Right cardiac atrium (tissue), 5 donors: ENCODE measurements at regions not wholly inside any gene's neighbourhood (a gene's known extent, or its start where the extent isn't known, plus 50 kb on each side); places are given as distances from the start of the nearest gene placed in this dataset.

Experiments
- ATAC-seq, 2 donors: fragments of 200-7000 bp; cut with Tn5 transposase; one replicate each; pipeline versions ENCODE4 v1.8.0 to v1.9.1; 2020; ENCODE audit warnings: moderate library complexity in 2 of 2, mild to moderate bottlenecking in 1 of 2
- DNase-seq, 3 donors: peaks; one replicate each; pipeline ENCODE4 v3.0.0-alpha.2; 2020
- H3K27ac ChIP-seq: one replicate; pipeline ENCODE4 v1.5.1; 2013; ENCODE audit warnings: mild to moderate bottlenecking, low read length, control low read depth, moderate library complexity
- H3K27me3 ChIP-seq: one replicate; pipeline ENCODE4 v1.6.1; 2013; ENCODE audit not compliant: control insufficient read depth, insufficient read depth
- H3K4me1 ChIP-seq: one replicate; pipeline ENCODE4 v1.6.1; 2013; ENCODE audit warnings: low read length; ENCODE audit not compliant: control insufficient read depth, insufficient read depth
- H3K4me3 ChIP-seq: one replicate; pipeline ENCODE4 v1.5.1; 2013; ENCODE audit warnings: low read length, control low read depth
- H3K9me3 ChIP-seq: one replicate; pipeline ENCODE4 v1.6.1; 2013; ENCODE audit warnings: low read length; ENCODE audit not compliant: control insufficient read depth
- WGBS: extraction: QIAGEN DNeasy Blood & Tissue Kit; methylation state at CpG from one replicate; pipeline ENCODE4 v1.1.7; 2013; 5-methylcytosine and 5-hydroxymethylcytosine counted together
- intact Hi-C, 4 donors: fragments of 100-400 bp; cut with DNase I; formaldehyde crosslinking; loops; one replicate each; pipeline versions ENCODE4 v1.11.0 to v1.14.0; 2022 to 2023
- donor health status: healthy with polysubstance abuse.
- donor health status: DM: no; HTN: yes; CAD: no.
- donor health status: DM: no; HTN: no; CAD: no.
- donor health status: DM: no; HTN: yes; CAD: no; lungs with severe emphysema.
- donor health status: DM: yes; HTN: yes; CAD: no.

DNA sequence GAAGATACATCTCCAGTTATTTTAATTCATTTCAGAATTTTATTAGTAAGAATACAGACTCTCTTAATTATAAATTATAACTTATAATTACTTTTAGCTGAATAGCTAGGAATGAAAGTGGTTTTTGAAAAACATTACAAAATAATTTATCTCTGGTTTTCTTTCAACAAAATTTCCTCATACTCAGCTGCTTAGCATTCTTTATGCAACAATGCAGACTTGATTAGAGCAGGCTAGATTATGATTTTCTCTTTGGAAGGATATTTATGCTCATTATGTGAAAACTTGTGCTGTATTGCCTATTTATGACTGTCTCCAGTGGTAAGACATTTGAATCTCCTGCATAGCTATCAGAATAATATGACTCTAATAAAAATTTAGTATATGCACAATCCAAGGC is 2023.7 kb downstream of the C4orf33 start:
- ATAC-seq, result no peak

DNA sequence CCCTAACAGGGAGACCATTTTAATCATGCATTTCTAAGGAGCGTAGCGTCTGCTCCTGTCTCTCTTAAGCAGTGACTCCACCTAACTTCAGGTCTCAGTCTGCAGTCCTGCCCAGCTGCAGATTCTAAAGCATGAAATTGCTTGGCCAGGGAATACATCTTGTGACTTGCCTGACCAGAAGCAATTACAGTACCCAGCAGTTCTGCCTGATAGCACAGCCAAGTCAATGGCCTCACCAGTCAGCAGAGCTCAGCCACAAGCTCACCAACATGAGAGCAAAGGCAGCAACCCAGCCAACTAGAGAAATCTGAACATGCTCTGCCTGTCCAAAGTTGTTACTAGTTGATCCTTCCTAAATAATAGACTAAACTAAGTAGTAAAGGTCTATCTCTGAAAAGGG is 2011.9 kb upstream of the PCDH10 start:
- Histone ChIP-seq H3K27me3 (no peaks in the 10 kb centered on the region), H3K4me1 (no peaks in the 10 kb centered on the region), H3K27ac (no peak overlapping the region), H3K9me3 (no peaks in the 10 kb centered on the region), H3K4me3 (no peak overlapping the region)
- intact Hi-C loops, result no loop called here
- ATAC-seq (no peak), DNase-seq (no peak)
- WGBS, result 98% methylated on average over 2 of the region's 2 CpGs

More for the DNA sequence above, 2023.7 kb downstream of the C4orf33 start:
- Histone ChIP-seq H3K4me3 (no peak overlapping the region), H3K27me3 (no peaks in the 10 kb centered on the region), H3K9me3 (no peaks in the 10 kb centered on the region), H3K27ac (no peak overlapping the region), H3K4me1 (no peaks in the 10 kb centered on the region)
- DNase-seq, result no peak
- intact Hi-C loops, result no loop called here

DNA sequence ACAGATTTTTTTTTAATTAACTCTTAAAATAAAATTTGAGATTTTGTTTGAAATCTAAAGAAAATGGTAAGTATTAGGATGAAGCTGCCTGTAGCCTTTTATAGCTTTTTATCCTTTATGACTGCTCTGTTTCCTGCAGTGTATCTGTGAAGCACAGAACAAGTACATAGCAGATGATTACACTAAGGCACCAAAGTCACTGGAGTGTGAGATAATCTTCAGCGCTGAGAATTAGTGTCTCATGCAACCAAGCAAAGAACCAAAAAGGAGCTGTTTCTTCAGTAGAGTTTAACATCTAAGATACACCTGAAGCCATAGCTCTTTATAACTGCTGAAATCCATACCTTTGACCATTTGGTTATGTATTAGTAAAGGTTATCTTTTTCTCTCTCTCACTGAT is 1989.8 kb upstream of the PCDH10 start:
- 70% methylated on average over 1 of the region's 1 CpG for WGBS
- Histone ChIP-seq H3K27me3 (peaks cover under 1% of the 10 kb centered on the region), H3K4me3 (no peak overlapping the region), H3K27ac (no peak overlapping the region), H3K9me3 (no peaks in the 10 kb centered on the region), H3K4me1 (no peaks in the 10 kb centered on the region)
- no peak for DNase-seq
- intact Hi-C loops, result no loop called here
- ATAC-seq, result no peak

DNA sequence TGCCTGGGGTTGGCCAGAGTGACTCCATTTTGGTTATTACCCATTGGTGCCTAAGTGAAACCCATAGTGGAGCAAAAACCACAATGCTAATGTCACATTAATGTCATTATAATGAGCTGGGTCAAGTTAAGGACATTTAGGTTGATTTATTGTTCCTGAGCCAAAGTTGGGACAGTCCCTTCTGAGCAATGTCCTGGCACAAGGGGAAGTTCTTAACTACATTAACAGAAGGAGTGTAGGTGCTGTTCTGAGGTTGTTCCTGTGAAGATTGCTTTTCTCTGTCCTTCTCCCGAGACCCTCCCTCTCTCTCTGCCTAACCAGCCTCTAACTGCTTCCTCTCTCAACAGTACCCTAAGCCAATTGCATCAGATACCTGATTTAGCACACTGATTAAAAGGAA is 1956.8 kb upstream of the PCDH10 start:
- ATAC-seq (no peak), DNase-seq (no peak)
- no peak overlapping the region for H3K27ac ChIP-seq
- intact Hi-C loops, result no loop called here
- no peak overlapping the region for H3K4me3 ChIP-seq
- H3K27me3 ChIP-seq, result no peaks in the 10 kb centered on the region
- 91% methylated on average over 1 of the region's 1 CpG for WGBS
- no peaks in the 10 kb centered on the region for H3K4me1 ChIP-seq
- no peaks in the 10 kb centered on the region for H3K9me3 ChIP-seq

DNA sequence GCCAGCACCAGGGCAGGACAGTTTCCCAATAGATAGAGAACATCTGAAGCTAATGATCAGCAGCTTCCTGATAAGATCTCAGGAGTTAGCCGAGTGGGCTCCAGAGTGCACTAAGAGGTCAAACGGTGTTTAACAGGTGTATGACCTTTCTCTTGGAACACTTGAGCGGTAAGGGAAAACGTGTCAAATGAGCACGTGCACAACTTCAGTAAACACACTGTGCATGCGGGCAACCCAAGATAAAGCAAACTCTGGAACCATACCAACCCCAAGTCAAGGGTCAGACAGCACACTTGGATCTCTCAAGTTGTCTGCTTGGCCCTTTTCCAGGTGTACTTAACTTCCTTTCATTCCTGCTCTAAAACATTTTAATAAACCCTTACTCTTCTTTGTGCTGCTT is 1941.5 kb upstream of the PCDH10 start:
- H3K27ac ChIP-seq, result no peak overlapping the region
- H3K4me1 ChIP-seq, result no peaks in the 10 kb centered on the region
- DNase-seq (no peak), ATAC-seq (no peak)
- H3K27me3 ChIP-seq, result no peaks in the 10 kb centered on the region
- H3K9me3 ChIP-seq, result no peaks in the 10 kb centered on the region
- 75% methylated on average over 6 of the region's 6 CpGs for WGBS
- intact Hi-C loops, result no loop called here
- H3K4me3 ChIP-seq, result no peak overlapping the region

DNA sequence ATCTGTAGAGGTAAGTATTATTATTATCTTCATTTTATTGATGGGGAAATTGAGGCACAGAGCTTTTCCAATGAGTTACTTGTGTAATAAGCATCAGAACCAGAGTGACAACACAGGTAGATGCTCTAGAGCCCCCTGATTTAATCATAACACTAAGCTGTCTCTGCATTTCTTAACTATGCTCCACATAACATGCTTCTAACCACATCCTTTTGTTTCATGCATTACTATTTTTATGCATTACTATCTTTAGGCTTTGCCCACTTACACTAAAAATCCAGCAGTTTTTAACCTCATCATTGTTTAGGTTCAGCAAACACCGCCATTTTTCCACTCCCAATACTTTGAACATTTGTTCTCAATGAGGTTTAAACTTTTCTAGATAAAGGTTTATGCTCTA is 1900.8 kb upstream of the PCDH10 start:
- ATAC-seq (no peak), DNase-seq (no peak)
- WGBS, result 32% methylated on average over 1 of the region's 1 CpG
- no peak overlapping the region for H3K4me3 ChIP-seq
- no peaks in the 10 kb centered on the region for H3K4me1 ChIP-seq
- no peaks in the 10 kb centered on the region for H3K27me3 ChIP-seq
- intact Hi-C loops, result no loop called here
- H3K27ac ChIP-seq, result no peak overlapping the region
- H3K9me3 ChIP-seq, result no peaks in the 10 kb centered on the region

DNA sequence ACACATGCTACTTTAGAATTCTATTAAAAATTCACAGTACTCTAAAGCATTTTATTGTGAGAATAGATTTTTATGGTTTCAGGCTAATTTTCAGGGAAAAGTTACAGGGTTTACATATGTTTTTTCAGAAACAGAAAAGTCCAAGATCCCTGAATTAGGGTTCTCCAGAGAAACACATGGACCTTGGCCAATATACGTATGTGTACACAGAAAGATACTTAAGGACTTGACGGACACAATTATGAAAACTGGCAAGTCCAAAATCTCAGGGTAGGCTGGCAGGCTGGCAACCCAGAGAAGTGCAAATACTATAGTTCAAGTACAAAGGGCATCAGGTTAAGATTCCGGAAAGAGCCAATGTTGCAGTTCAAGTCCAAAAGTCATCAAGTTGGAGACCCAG is 1897.8 kb upstream of the PCDH10 start:
- no peaks in the 10 kb centered on the region for H3K27me3 ChIP-seq
- WGBS, result 70% methylated on average over 3 of the region's 3 CpGs
- H3K9me3 ChIP-seq, result no peaks in the 10 kb centered on the region
- ATAC-seq (no peak), DNase-seq (no peak)
- intact Hi-C loops, result no loop called here
- H3K4me1 ChIP-seq, result no peaks in the 10 kb centered on the region
- H3K4me3 ChIP-seq, result no peak overlapping the region
- H3K27ac ChIP-seq, result no peak overlapping the region

DNA sequence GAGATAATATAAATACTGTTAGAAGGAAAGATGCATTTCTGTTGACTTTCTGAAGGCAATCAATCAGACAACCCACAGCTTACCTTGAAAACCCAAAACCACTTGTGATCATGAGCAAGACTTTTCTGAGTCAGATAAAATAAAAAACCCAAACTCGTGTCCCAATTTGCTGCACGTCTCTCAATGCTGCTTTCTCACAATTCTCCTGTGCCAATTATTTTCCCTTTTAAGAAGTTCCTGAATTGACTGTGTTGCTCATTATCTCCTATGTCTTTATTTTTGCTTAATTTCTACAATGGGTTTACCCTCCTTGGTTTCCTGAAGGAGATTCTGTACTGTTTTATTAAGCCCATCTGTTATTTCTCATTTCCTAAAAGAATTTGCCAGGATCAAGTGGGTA is 1891.9 kb upstream of the PCDH10 start:
- 60% methylated on average over 2 of the region's 2 CpGs for WGBS
- no peak overlapping the region for H3K27ac ChIP-seq
- ATAC-seq (no peak), DNase-seq (no peak)
- H3K4me1 ChIP-seq, result no peaks in the 10 kb centered on the region
- H3K4me3 ChIP-seq, result no peak overlapping the region
- H3K27me3 ChIP-seq, result no peaks in the 10 kb centered on the region
- no peaks in the 10 kb centered on the region for H3K9me3 ChIP-seq
- intact Hi-C loops, result no loop called here

DNA sequence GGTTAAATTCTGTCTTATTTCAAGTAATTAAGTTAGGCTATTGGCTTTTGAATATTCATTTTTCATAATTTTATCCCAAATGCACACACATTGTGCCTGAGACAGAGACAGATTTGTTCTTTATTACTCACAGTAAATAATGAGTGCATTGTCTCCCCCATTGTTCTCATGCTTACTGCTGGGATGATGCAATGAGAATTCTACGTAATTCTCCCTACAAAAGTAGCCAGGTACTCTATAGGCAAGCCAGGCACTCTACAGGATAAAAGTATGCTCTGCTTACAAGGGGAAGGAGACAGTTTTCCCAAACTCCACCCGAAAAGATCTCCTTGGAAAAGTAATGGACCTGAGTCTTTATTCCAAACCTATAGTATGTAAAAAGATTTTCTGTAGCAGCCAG is 1890.7 kb upstream of the PCDH10 start:
- DNase-seq (no peak), ATAC-seq (no peak)
- H3K4me1 ChIP-seq, result no peaks in the 10 kb centered on the region
- no peaks in the 10 kb centered on the region for H3K9me3 ChIP-seq
- 72% methylated on average over 2 of the region's 2 CpGs for WGBS
- no peak overlapping the region for H3K4me3 ChIP-seq
- no peaks in the 10 kb centered on the region for H3K27me3 ChIP-seq
- no peak overlapping the region for H3K27ac ChIP-seq
- intact Hi-C loops, result no loop called here

DNA sequence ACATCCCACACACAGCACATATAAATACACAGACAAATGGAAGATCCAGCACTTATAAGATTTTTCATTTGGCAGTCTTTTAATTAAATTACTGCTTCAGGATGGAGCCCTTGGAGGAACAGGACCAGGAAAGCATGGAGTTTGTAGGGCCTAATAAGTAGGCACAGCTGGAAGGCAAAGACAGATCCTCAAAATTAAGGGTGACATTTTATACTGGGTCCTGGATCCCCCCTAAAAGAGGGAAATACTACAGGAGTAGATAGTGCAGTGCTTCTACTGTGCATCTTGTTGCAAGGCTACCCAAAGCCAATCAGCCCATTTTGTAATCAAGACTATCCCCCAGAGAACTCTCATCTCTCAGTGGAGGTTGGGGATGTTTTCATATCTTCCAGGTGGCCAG is 1860.7 kb upstream of the PCDH10 start:
- no peak for ATAC-seq
- intact Hi-C loops, result no loop called here

DNA sequence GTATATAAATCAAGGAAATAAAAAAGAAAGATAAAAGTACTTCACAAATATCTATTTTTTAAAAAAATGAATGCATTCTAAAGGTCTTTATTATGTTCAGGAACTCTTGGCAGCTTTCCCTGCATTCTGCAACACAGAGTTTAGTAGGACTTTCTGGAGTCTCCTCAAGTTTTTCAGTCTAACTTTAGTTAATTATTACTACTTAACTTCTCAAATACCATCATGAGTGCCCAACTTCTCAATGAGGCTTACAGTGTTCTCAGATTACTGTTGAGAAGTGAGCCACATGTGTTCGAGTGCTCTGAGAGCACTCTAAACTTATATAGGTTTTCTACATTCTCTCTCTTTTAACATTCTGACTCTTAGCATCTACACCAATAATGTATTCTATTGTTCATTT is 1852.9 kb upstream of the PCDH10 start:
- Histone ChIP-seq H3K27ac (no peak overlapping the region), H3K9me3 (no peaks in the 10 kb centered on the region), H3K4me1 (no peaks in the 10 kb centered on the region), H3K4me3 (no peak overlapping the region), H3K27me3 (no peaks in the 10 kb centered on the region)
- DNase-seq (no peak), ATAC-seq (no peak)
- intact Hi-C loops, result no loop called here
- WGBS, result 79% methylated on average over 1 of the region's 1 CpG

More for the DNA sequence above, 1860.7 kb upstream of the PCDH10 start:
- H3K27ac ChIP-seq, result no peak overlapping the region
- no peaks in the 10 kb centered on the region for H3K27me3 ChIP-seq
- no peaks in the 10 kb centered on the region for H3K9me3 ChIP-seq
- no peaks in the 10 kb centered on the region for H3K4me1 ChIP-seq
- no peak for DNase-seq
- no peak overlapping the region for H3K4me3 ChIP-seq

DNA sequence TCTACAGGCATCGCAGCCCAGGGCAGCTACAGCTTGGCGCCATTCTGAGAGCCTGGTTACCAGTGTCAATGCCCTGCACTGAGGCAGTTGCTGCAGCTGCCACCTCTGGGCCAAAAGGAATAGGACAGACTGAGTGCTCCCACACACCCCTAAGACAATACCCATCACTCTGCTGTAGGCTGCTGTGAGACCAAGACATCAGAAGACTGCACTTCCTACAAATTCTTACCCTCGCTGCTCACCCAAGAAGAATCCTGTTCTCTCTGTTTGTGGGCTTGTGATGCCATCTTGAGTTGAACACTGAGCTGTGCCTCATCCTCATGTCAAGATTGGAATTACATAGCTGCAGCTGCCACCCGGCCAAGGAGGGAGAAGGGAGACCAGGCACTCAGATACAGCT is 1847.0 kb upstream of the PCDH10 start:
- intact Hi-C loops, result no loop called here

More for the DNA sequence above, 1847.0 kb upstream of the PCDH10 start:
- no peak for ATAC-seq
- Histone ChIP-seq H3K9me3 (no peaks in the 10 kb centered on the region), H3K4me3 (no peak overlapping the region), H3K27me3 (no peaks in the 10 kb centered on the region), H3K27ac (no peak overlapping the region), H3K4me1 (no peaks in the 10 kb centered on the region)
- 79% methylated on average over 4 of the region's 4 CpGs for WGBS
- DNase-seq, result no peak
